ENCODE measurements at regions not wholly inside any gene's neighbourhood (a gene's known extent, or its start where the extent isn't known, plus 50 kb on each side); places are given as distances from the start of the nearest gene placed in this dataset.

DNA sequence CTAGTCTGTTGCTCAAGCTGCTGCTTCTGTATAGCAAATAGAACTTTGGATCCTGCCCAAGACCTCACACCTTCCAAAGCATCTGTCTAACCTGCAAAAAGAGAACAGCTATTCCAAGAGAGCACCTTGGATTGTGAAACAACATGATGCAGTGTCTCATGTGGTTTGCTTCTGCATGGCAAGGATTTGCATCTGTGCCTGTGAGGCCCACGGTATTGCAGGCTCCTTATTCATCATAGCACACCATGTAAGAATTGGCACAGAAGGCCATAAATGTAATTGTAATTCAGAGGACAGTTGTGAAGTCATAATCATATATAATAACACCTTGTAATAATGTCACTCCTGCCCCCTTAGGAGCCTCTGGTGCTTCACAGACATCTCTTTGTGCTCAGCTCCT is 147.1 kb downstream of the ZNF674 start:
- no peaks in the 10 kb centered on the region for H3K36me3 ChIP-seq (ENCODE audit: insufficient read depth, low read depth, low read length)
- no peaks in the 10 kb centered on the region for H3K9me3 ChIP-seq (ENCODE audit: insufficient read depth, low read depth, low read length)
- no peaks in the 10 kb centered on the region for H3K27me3 ChIP-seq (ENCODE audit: insufficient read depth, low read length)
- no peak overlapping the region for H3K9ac ChIP-seq (ENCODE audit: low read depth, low read length)
- no peak overlapping the region for H3K4me3 ChIP-seq (ENCODE audit: low read length)
- no peaks in the 10 kb centered on the region for H3K4me1 ChIP-seq (ENCODE audit: insufficient read depth, low read length)
- no peak overlapping the region for H3K27ac ChIP-seq (ENCODE audit: low read length)

- Histone ChIP-seq H3K9ac (ENCODE audit: low read depth, low read length) (no peak overlapping the region), H3K36me3 (ENCODE audit: insufficient read depth, low read depth, low read length) (no peaks in the 10 kb centered on the region), H3K27ac (ENCODE audit: low read length) (no peak overlapping the region), H3K4me3 (ENCODE audit: low read length) (no peak overlapping the region), H3K9me3 (ENCODE audit: insufficient read depth, low read depth, low read length) (peaks cover 3% of the 10 kb centered on the region; the same call in 1 of the 2 replicates), H3K4me1 (ENCODE audit: insufficient read depth, low read length) (no peaks in the 10 kb centered on the region), H3K27me3 (ENCODE audit: insufficient read depth, low read length) (no peaks in the 10 kb centered on the region)
These were observed 158.7 kb downstream of the ZNF674 start for GRCh38 chrX:46386511-46386910.

GRCh38 chrX:46383006-46383405 is 162.2 kb downstream of the ZNF674 start:
- Histone ChIP-seq H3K4me3 (ENCODE audit: low read length) (no peak overlapping the region), H3K27ac (ENCODE audit: low read length) (no peak overlapping the region), H3K27me3 (ENCODE audit: insufficient read depth, low read length) (no peaks in the 10 kb centered on the region), H3K9ac (ENCODE audit: low read depth, low read length) (no peak overlapping the region), H3K9me3 (ENCODE audit: insufficient read depth, low read depth, low read length) (no peaks in the 10 kb centered on the region), H3K36me3 (ENCODE audit: insufficient read depth, low read depth, low read length) (no peaks in the 10 kb centered on the region), H3K4me1 (ENCODE audit: insufficient read depth, low read length) (no peaks in the 10 kb centered on the region)

DNA sequence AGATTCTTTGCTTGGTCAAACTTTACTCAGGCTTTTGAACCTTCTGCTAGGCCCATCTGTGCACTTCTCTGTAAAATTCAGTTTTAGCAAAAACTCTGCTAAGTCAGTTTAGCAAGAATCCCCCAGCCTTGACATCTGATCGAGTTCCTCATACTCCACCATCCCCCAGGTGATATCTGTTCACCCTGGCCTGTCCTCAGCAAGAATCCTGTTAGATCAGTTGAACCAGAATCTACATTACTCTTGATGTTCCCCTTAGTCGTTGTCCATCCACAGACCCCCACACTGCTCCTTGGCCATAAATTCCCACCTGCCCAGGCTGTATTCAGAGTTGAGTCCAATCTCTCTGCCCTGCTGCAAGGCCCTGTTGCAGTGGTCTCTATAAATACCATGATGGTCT is 162.6 kb downstream of the ZNF674 start:
- H3K9ac ChIP-seq (ENCODE audit: low read depth, low read length), result no peak overlapping the region
- no peaks in the 10 kb centered on the region for H3K36me3 ChIP-seq (ENCODE audit: insufficient read depth, low read depth, low read length)
- no peak overlapping the region for H3K27ac ChIP-seq (ENCODE audit: low read length)
- no peaks in the 10 kb centered on the region for H3K9me3 ChIP-seq (ENCODE audit: insufficient read depth, low read depth, low read length)
- no peak overlapping the region for H3K4me3 ChIP-seq (ENCODE audit: low read length)
- no peaks in the 10 kb centered on the region for H3K27me3 ChIP-seq (ENCODE audit: insufficient read depth, low read length)
- no peaks in the 10 kb centered on the region for H3K4me1 ChIP-seq (ENCODE audit: insufficient read depth, low read length)

GRCh38 chrX:46381630-46382029 is 163.6 kb downstream of the ZNF674 start:
- H3K4me3 ChIP-seq (ENCODE audit: low read length), result no peak overlapping the region
- H3K27me3 ChIP-seq (ENCODE audit: insufficient read depth, low read length), result no peaks in the 10 kb centered on the region
- no peaks in the 10 kb centered on the region for H3K9me3 ChIP-seq (ENCODE audit: insufficient read depth, low read depth, low read length)
- no peak overlapping the region for H3K27ac ChIP-seq (ENCODE audit: low read length)
- H3K4me1 ChIP-seq (ENCODE audit: insufficient read depth, low read length), result no peaks in the 10 kb centered on the region
- H3K9ac ChIP-seq (ENCODE audit: low read depth, low read length), result no peak overlapping the region
- H3K36me3 ChIP-seq (ENCODE audit: insufficient read depth, low read depth, low read length), result no peaks in the 10 kb centered on the region

DNA sequence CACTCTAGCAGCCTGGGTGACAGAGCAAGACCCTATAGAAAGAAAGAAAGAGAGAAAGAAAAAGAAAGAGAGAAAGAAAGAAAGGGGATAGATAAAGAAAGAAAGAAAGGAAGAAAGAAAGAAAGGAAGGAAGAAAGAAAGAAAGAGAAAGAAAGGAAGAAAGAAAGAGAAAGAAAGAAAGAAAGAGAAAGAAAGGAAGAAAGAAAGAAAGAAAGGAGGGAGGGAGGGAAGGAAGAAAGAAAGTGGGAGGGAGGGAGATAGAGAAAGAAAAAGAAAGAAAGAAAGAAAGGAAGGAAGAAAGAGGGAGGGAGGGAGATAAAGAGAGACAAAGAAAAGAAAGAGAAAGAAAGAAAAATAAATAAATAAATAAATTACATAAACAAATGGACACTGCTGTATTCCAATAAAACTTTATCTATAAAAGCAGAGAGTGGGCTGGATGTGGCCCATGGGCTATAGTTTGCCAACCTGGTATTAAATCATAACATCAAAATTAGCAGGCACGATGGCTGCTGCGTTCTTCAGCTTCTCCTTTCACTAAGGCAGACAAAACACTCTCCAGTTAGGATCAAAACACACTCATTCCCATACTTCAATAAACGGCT is 165.0 kb downstream of the ZNF674 start:
- Histone ChIP-seq H3K36me3 (ENCODE audit: insufficient read depth, low read depth, low read length) (no peaks in the 10 kb centered on the region), H3K4me1 (ENCODE audit: insufficient read depth, low read length) (peaks cover 4% of the 10 kb centered on the region; the same call in 1 of the 2 replicates), H3K27ac (ENCODE audit: low read length) (no peak overlapping the region), H3K9me3 (ENCODE audit: insufficient read depth, low read depth, low read length) (no peaks in the 10 kb centered on the region), H3K4me3 (ENCODE audit: low read length) (no peak overlapping the region), H3K9ac (ENCODE audit: low read depth, low read length) (no peak overlapping the region), H3K27me3 (ENCODE audit: insufficient read depth, low read length) (no peaks in the 10 kb centered on the region)

DNA sequence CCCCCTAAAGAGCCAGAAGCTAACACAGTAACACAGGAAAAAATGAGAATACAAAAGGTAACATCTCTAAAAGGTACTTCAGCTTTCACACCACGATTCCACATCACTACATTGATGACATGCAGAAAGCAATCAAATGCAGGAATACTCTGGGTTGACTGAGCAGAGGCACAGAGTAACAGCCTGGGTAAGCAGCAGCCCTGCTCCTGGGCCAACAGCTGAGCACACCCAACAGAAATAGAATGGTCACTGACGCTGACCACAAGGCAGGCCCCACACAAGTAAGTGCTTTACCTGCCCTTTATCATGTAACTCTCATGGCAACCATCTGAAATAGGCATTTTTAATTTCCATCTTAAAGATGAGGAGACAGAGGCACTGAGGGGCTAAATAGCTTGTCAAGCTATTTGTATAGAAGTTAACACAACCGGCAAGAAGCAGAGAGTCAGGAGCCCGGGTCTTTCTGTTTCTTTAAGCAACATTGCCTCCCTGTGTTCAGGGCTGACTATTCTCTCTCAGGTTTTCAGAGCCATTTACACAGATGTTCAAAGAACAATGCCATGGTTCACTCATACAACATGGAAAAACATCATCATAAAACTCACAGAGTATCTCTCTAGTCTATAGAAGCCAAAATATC is 168.9 kb downstream of the ZNF674 start:
- H3K36me3 ChIP-seq (ENCODE audit: insufficient read depth, low read depth, low read length), result no peaks in the 10 kb centered on the region
- H3K27ac ChIP-seq (ENCODE audit: low read length), result no peak overlapping the region
- H3K27me3 ChIP-seq (ENCODE audit: insufficient read depth, low read length), result no peaks in the 10 kb centered on the region

DNA sequence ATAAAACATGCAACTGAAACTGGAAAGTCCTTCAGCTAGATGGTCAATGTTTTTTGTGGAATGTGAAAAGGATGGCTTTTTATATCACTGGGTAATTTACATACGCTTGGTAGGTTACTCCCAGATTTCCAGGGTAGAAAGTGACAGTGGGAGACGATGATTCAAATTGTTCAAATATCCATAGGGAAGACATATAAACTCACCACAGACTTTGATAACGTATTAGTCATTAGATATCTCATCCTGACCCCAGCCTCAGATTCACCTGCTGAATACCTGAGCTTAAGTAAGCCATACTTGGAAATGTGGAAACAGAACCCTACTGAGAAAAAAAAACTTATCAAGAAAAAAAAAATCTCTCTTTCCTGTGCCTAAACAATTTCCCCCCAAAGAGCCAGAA is 169.4 kb downstream of the ZNF674 start:
- no peaks in the 10 kb centered on the region for H3K9me3 ChIP-seq (ENCODE audit: insufficient read depth, low read depth, low read length)
- no peak overlapping the region for H3K4me3 ChIP-seq (ENCODE audit: low read length)
- H3K9ac ChIP-seq (ENCODE audit: low read depth, low read length), result no peak overlapping the region
- no peak overlapping the region for H3K27ac ChIP-seq (ENCODE audit: low read length)
- H3K4me1 ChIP-seq (ENCODE audit: insufficient read depth, low read length), result peaks cover 4% of the 10 kb centered on the region; the same call in 1 of the 2 replicates
- H3K36me3 ChIP-seq (ENCODE audit: insufficient read depth, low read depth, low read length), result no peaks in the 10 kb centered on the region
- H3K27me3 ChIP-seq (ENCODE audit: insufficient read depth, low read length), result no peaks in the 10 kb centered on the region

More for the DNA sequence above, 168.9 kb downstream of the ZNF674 start:
- Histone ChIP-seq H3K9ac (ENCODE audit: low read depth, low read length) (no peak overlapping the region), H3K4me3 (ENCODE audit: low read length) (no peak overlapping the region), H3K9me3 (ENCODE audit: insufficient read depth, low read depth, low read length) (no peaks in the 10 kb centered on the region), H3K4me1 (ENCODE audit: insufficient read depth, low read length) (peaks cover 4% of the 10 kb centered on the region; the same call in 1 of the 2 replicates)

GRCh38 chrX:46374371-46374770 is 170.8 kb downstream of the ZNF674 start:
- H3K9me3 ChIP-seq (ENCODE audit: insufficient read depth, low read depth, low read length), result no peaks in the 10 kb centered on the region
- H3K4me1 ChIP-seq (ENCODE audit: insufficient read depth, low read length), result peaks cover 4% of the 10 kb centered on the region; the same call in 1 of the 2 replicates
- no peaks in the 10 kb centered on the region for H3K27me3 ChIP-seq (ENCODE audit: insufficient read depth, low read length)
- no peaks in the 10 kb centered on the region for H3K36me3 ChIP-seq (ENCODE audit: insufficient read depth, low read depth, low read length)
- no peak overlapping the region for H3K9ac ChIP-seq (ENCODE audit: low read depth, low read length)
- no peak overlapping the region for H3K27ac ChIP-seq (ENCODE audit: low read length)
- no peak overlapping the region for H3K4me3 ChIP-seq (ENCODE audit: low read length)

GRCh38 chrX:46367491-46367890 is 177.7 kb downstream of the ZNF674 start:
- H3K27me3 ChIP-seq (ENCODE audit: insufficient read depth, low read length), result no peaks in the 10 kb centered on the region
- H3K36me3 ChIP-seq (ENCODE audit: insufficient read depth, low read depth, low read length), result no peaks in the 10 kb centered on the region
- no peaks in the 10 kb centered on the region for H3K9me3 ChIP-seq (ENCODE audit: insufficient read depth, low read depth, low read length)
- no peak overlapping the region for H3K4me3 ChIP-seq (ENCODE audit: low read length)
- no peak overlapping the region for H3K27ac ChIP-seq (ENCODE audit: low read length)
- no peak overlapping the region for H3K9ac ChIP-seq (ENCODE audit: low read depth, low read length)
- 0 out of 2 replicates have a peak, but pooled peaks cover 2% of the 10 kb centered on the region for H3K4me1 ChIP-seq (ENCODE audit: insufficient read depth, low read length)

- H3K9me3 ChIP-seq (ENCODE audit: insufficient read depth, low read depth, low read length), result no peaks in the 10 kb centered on the region
- no peaks in the 10 kb centered on the region for H3K27me3 ChIP-seq (ENCODE audit: insufficient read depth, low read length)
- H3K9ac ChIP-seq (ENCODE audit: low read depth, low read length), result no peak overlapping the region
- no peak overlapping the region for H3K4me3 ChIP-seq (ENCODE audit: low read length)
- no peaks in the 10 kb centered on the region for H3K36me3 ChIP-seq (ENCODE audit: insufficient read depth, low read depth, low read length)
- H3K27ac ChIP-seq (ENCODE audit: low read length), result no peak overlapping the region
- 0 out of 2 replicates have a peak, but pooled peaks cover 2% of the 10 kb centered on the region for H3K4me1 ChIP-seq (ENCODE audit: insufficient read depth, low read length)
These were observed 178.6 kb downstream of the ZNF674 start for GRCh38 chrX:46366381-46367207.
